Thoracic aorta (tissue), 2 donors: ENCODE measurements at regions not wholly inside any gene's neighbourhood (a gene's known extent, or its start where the extent isn't known, plus 50 kb on each side); places are given as distances from the start of the nearest gene placed in this dataset.

Experiments
- ATAC-seq: fragments of 150-250 bp; one replicate; pipeline ENCODE4 v1.8.0; 2017; ENCODE audit warnings: low read depth; ENCODE audit not compliant: insufficient number of reproducible peaks, low FRiP score
- DNase-seq: peaks from one replicate; pipeline ENCODE4 v3.0.0-alpha.2; 2020; ENCODE audit warnings: low spot score
- H3K27ac ChIP-seq, 2 donors: fragments of 200-600 bp; sonication (generic); 1 replicate in 1 of 2; 2 replicates in 1 of 2; pipeline ENCODE4 v1.5.1; 2016; ENCODE audit warnings: mild to moderate bottlenecking in 2 of 2, moderate library complexity in 2 of 2
- H3K27me3 ChIP-seq: fragments of 200-600 bp; sonication (generic); replicated peaks from 2 replicates; pipeline ENCODE4 v1.6.0; 2016; ENCODE audit warnings: mild to moderate bottlenecking; ENCODE audit not compliant: insufficient read depth
- H3K36me3 ChIP-seq: fragments of 200-600 bp; sonication (generic); one replicate; pipeline ENCODE4 v1.5.1; 2016
- H3K4me1 ChIP-seq, 2 donors: fragments of 200-600 bp; sonication (generic); 1 replicate in 1 of 2; 2 replicates in 1 of 2; pipeline versions ENCODE4 v1.5.1 to v1.6.0; 2016; ENCODE audit warnings: low read depth in 2 of 2, mild to moderate bottlenecking in 1 of 2; ENCODE audit not compliant: control insufficient read depth in 1 of 2
- H3K4me3 ChIP-seq: fragments of 200-600 bp; sonication (generic); 2 replicates; pipeline ENCODE4 v1.5.1; 2016; ENCODE audit warnings: mild to moderate bottlenecking
- H3K9me3 ChIP-seq: fragments of 200-600 bp; sonication (generic); 2 replicates; pipeline ENCODE4 v1.5.1; 2016
- CTCF ChIP-seq: fragments of 200-600 bp; sonication (generic); IDR thresholded peaks from one replicate; pipeline ENCODE4 v1.5.1; 2019; ENCODE audit warnings: antibody characterized with exemption

- Histone ChIP-seq H3K36me3 (no peaks in the 10 kb centered on the region), H3K4me1 (no peaks in the 10 kb centered on the region), H3K27ac (no peak overlapping the region), H3K9me3 (no peaks in the 10 kb centered on the region), H3K4me3 (no peak overlapping the region), H3K27me3 (no peaks in the 10 kb centered on the region)
- ATAC-seq (no peak), DNase-seq (no peak)
- TF ChIP-seq CTCF = no peak
These were observed 1714.4 kb downstream of the OLFM4 start for GRCh38 chr13:54742984-54743383.

DNA sequence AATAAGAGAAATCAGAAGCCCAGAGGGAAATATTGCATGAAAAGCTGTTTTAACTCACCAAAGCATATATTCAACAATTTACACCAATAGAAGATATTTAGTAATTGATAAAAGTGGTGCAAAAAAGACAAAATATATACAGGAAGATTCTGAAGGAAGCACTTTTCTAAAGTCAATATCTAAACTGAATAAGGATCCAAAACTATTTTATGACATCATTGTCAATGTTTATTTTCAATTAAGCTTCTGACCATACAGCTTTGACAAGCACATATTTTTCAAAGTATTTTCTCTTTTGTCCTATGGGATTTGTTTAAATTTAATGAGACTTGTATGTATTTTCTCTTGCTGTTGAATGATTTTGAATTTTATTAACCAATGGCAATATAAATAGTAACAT is 1716.1 kb downstream of the OLFM4 start:
- Histone ChIP-seq H3K9me3 (no peaks in the 10 kb centered on the region), H3K4me3 (no peak overlapping the region), H3K36me3 (no peaks in the 10 kb centered on the region), H3K4me1 (no peaks in the 10 kb centered on the region), H3K27me3 (no peaks in the 10 kb centered on the region), H3K27ac (no peak overlapping the region)
- no peak for DNase-seq
- no peak for TF ChIP-seq CTCF
- no peak for ATAC-seq

- H3K4me3 ChIP-seq = no peak overlapping the region
- H3K4me1 ChIP-seq = no peaks in the 10 kb centered on the region
- no peak overlapping the region for H3K27ac ChIP-seq
- no peaks in the 10 kb centered on the region for H3K36me3 ChIP-seq
- DNase-seq = no peak
- H3K9me3 ChIP-seq = no peaks in the 10 kb centered on the region
- no peak for TF ChIP-seq CTCF
- H3K27me3 ChIP-seq = no peaks in the 10 kb centered on the region
- no peak for ATAC-seq
These were observed 1721.9 kb downstream of the OLFM4 start for GRCh38 chr13:54750521-54750920.

DNA sequence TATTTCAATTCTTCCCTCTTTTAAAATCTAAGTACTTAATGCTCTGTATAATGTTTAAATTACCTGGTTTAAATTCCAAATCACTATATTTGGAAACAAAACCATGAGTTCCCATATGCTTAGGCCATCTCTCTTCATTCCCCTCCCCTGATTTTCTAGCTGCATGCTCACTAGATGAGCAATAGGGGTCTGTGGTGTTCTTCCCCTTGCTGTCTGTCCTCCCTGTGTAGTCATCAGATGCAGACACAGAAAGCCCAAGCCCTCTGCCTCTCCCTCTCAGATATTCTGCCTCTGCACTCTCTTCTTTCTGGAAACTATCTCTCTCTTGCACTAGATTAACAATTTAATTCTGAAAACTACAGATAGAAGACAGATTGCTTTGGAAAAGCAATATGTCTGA is 1730.2 kb downstream of the OLFM4 start:
- ATAC-seq (no peak), DNase-seq (no peak)
- H3K27me3 ChIP-seq = no peaks in the 10 kb centered on the region
- no peaks in the 10 kb centered on the region for H3K9me3 ChIP-seq
- H3K36me3 ChIP-seq = no peaks in the 10 kb centered on the region
- no peak for TF ChIP-seq CTCF
- H3K27ac ChIP-seq = no peak overlapping the region
- H3K4me1 ChIP-seq = no peaks in the 10 kb centered on the region
- H3K4me3 ChIP-seq = no peak overlapping the region

GRCh38 chr13:54768214-54768613 is 1739.6 kb downstream of the OLFM4 start:
- H3K36me3 ChIP-seq = no peaks in the 10 kb centered on the region
- DNase-seq = no peak
- no peak for TF ChIP-seq CTCF
- ATAC-seq = no peak
- no peaks in the 10 kb centered on the region for H3K27me3 ChIP-seq
- H3K27ac ChIP-seq = no peak overlapping the region
- no peaks in the 10 kb centered on the region for H3K4me1 ChIP-seq
- no peaks in the 10 kb centered on the region for H3K9me3 ChIP-seq
- H3K4me3 ChIP-seq = no peak overlapping the region
